ENCODE measurements at regions not wholly inside any gene's neighbourhood (a gene's known extent, or its start where the extent isn't known, plus 50 kb on each side); places are given as distances from the start of the nearest gene placed in this dataset.

DNA sequence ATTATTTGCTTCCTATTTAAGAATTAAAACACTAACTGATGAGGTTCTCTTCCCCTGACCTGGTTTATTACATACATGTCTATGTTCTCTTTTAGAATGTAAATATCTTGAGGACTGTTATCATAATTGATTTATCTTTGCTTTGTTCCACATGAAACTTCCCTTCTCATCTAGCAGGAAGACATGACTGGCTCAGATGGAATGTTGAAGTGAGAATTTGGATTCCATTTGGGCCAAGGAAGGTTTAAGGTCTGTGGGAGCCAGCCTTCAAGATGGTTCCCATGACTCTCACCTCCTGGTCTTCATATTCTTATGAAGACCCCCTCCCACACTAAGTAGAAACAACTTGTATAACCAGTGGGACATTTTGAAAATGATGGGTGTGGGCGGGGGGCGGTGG is 222.2 kb upstream of the GADL1 start:
- TF ChIP-seq, protein P1, sequence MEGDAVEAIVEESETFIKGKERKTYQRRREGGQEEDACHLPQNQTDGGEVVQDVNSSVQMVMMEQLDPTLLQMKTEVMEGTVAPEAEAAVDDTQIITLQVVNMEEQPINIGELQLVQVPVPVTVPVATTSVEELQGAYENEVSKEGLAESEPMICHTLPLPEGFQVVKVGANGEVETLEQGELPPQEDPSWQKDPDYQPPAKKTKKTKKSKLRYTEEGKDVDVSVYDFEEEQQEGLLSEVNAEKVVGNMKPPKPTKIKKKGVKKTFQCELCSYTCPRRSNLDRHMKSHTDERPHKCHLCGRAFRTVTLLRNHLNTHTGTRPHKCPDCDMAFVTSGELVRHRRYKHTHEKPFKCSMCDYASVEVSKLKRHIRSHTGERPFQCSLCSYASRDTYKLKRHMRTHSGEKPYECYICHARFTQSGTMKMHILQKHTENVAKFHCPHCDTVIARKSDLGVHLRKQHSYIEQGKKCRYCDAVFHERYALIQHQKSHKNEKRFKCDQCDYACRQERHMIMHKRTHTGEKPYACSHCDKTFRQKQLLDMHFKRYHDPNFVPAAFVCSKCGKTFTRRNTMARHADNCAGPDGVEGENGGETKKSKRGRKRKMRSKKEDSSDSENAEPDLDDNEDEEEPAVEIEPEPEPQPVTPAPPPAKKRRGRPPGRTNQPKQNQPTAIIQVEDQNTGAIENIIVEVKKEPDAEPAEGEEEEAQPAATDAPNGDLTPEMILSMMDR (conservative IDR thresholded peaks at IDR 0.05) = no peak
- no peak for TF ChIP-seq EZH2 (IDR thresholded peaks at IDR 0.05; ENCODE audit: low read depth)
